HUDEP-2 (cell line): ENCODE measurements at regions not wholly inside any gene's neighbourhood (a gene's known extent, or its start where the extent isn't known, plus 50 kb on each side); places are given as distances from the start of the nearest gene placed in this dataset.
"Not testable (repeated sequence)": the region's sequence is repeated elsewhere in the genome, so short reads cannot be mapped to it uniquely, and the experiment has no call there.

ENCODE experiments used
- DNase-seq, 76 experiments: peaks; one replicate each; lab custom pipeline; 2025; ENCODE audit not compliant: unreplicated experiment in 76 of 76; lab: John Stamatoyannopoulos, UW

GRCh38 chr2:198917926-198918720 is 539.6 kb downstream of the SATB2 start:
- DNase-seq, result no peak

GRCh38 chr2:198917275-198917674 is 540.5 kb downstream of the SATB2 start:
- DNase-seq, result no peak

- no peak for DNase-seq
These were observed 541.1 kb downstream of the SATB2 start for GRCh38 chr2:198916548-198917080.

- DNase-seq, result no peak
These were observed 544.2 kb downstream of the SATB2 start for GRCh38 chr2:198913394-198914152.

GRCh38 chr2:198909525-198910267 is 548.0 kb downstream of the SATB2 start:
- no peak for DNase-seq

- DNase-seq, result no peak
These were observed 551.7 kb downstream of the SATB2 start for GRCh38 chr2:198905881-198906612.

GRCh38 chr2:198901894-198902293 is 555.8 kb downstream of the SATB2 start:
- DNase-seq, result peak in 1 of 76 experiments; percentile 10

GRCh38 chr2:198900141-198900540 is 557.6 kb downstream of the SATB2 start:
- DNase-seq, result no peak

- no peak for DNase-seq
These were observed 567.2 kb downstream of the SATB2 start for GRCh38 chr2:198890490-198890889.

GRCh38 chr2:198883604-198884003 is 574.1 kb downstream of the SATB2 start:
- no peak for DNase-seq

- DNase-seq, result no peak
These were observed 576.8 kb downstream of the SATB2 start for GRCh38 chr2:198880986-198881385.

- DNase-seq, result no peak
These were observed 577.3 kb downstream of the SATB2 start for GRCh38 chr2:198880421-198880820.

GRCh38 chr2:198874472-198874858 is 583.3 kb downstream of the SATB2 start:
- DNase-seq, result no peak

- no peak for DNase-seq
These were observed 584.0 kb downstream of the SATB2 start for GRCh38 chr2:198873503-198874471.

GRCh38 chr2:198863655-198864054 is 594.1 kb downstream of the SATB2 start:
- DNase-seq, result no peak

GRCh38 chr2:198861080-198861479 is 596.7 kb downstream of the SATB2 start:
- no peak for DNase-seq

GRCh38 chr2:198857246-198857645 is 600.5 kb downstream of the SATB2 start:
- DNase-seq, result no peak

- DNase-seq, result not testable (repeated sequence)
These were observed 602.0 kb downstream of the SATB2 start for GRCh38 chr2:198855746-198856145.

GRCh38 chr2:198852248-198852647 is 605.5 kb downstream of the SATB2 start:
- no peak for DNase-seq
